ENCODE measurements at regions not wholly inside any gene's neighbourhood (a gene's known extent, or its start where the extent isn't known, plus 50 kb on each side); places are given as distances from the start of the nearest gene placed in this dataset.

DNA sequence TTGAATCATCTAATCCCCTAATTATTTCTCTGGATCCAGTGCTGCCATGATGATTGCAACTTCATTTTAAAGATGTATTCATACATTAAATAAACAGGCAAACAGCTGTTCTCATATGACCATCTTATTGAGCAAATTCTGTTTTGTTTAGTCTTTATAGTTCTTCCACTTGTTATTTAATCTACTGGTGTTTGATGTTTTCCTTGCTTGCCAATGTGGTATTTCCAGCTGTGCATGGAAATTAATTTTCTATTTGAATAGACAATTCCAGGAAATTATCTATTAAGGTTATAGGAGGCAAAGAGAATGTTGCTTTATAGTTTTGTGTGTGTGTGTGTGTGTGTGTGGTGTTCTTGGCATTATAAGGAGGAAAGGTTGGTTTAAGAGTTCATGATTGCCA, 167.0 kb upstream of the PRPS1L1 start:
- H3K9ac ChIP-seq (ENCODE audit: low read length in 5 of 5), result no peak overlapping the region
- peaks cover 0 to 4% (median 0%) of the 10 kb centered on the region in 5 donors for H3K9me3 ChIP-seq (ENCODE audit: control insufficient read depth in 5 of 5, low read length in 5 of 5)
- H3K27me3 ChIP-seq (ENCODE audit: control insufficient read depth in 5 of 5, insufficient read depth in 4 of 5, low read length in 5 of 5), result no peaks in the 10 kb centered on the region
- no peak overlapping the region for H3K27ac ChIP-seq (ENCODE audit: low read depth, low read length)
- peaks cover 0 to 3% (median 0%) of the 10 kb centered on the region in 5 donors for H3K4me1 ChIP-seq (ENCODE audit: control insufficient read depth in 5 of 5, insufficient read depth in 5 of 5, low read length in 5 of 5)
- no peaks in the 10 kb centered on the region for H3K36me3 ChIP-seq (ENCODE audit: control insufficient read depth in 5 of 5, insufficient read depth in 5 of 5, low read length in 5 of 5)
- H3K4me3 ChIP-seq (ENCODE audit: low read depth in 1 of 5, low read length in 5 of 5), result no peak overlapping the region

DNA sequence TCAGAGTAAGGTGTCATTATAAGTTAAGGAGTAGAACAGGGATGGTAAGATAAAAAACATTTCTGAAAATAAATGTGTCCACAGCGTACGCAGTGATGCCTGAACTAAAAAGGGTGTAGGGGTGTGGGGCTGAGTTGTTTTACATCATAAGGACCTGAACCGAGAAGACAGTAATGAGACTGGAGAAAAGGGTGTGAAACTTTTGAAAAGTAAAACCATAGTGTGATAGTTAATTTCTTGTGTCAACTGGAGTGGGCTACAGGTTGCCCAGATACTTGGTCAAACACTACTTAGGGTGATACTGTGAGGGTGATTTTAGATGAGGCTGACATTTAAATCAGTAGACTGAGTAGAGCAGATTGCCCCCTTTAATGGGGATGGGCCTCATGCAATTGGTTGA, 169.0 kb upstream of the PRPS1L1 start:
- Histone ChIP-seq H3K27ac (ENCODE audit: low read depth, low read length) (no peak overlapping the region), H3K36me3 (ENCODE audit: control insufficient read depth in 5 of 5, insufficient read depth in 5 of 5, low read length in 5 of 5) (no peaks in the 10 kb centered on the region), H3K27me3 (ENCODE audit: control insufficient read depth in 5 of 5, insufficient read depth in 4 of 5, low read length in 5 of 5) (no peaks in the 10 kb centered on the region), H3K9me3 (ENCODE audit: control insufficient read depth in 5 of 5, low read length in 5 of 5) (peaks cover 0 to 4% (median 0%) of the 10 kb centered on the region in 5 donors), H3K4me3 (ENCODE audit: low read depth in 1 of 5, low read length in 5 of 5) (no peak overlapping the region), H3K9ac (ENCODE audit: low read length in 5 of 5) (no peak overlapping the region), H3K4me1 (ENCODE audit: control insufficient read depth in 5 of 5, insufficient read depth in 5 of 5, low read length in 5 of 5) (peaks cover 0 to 3% (median 0%) of the 10 kb centered on the region in 5 donors)

DNA sequence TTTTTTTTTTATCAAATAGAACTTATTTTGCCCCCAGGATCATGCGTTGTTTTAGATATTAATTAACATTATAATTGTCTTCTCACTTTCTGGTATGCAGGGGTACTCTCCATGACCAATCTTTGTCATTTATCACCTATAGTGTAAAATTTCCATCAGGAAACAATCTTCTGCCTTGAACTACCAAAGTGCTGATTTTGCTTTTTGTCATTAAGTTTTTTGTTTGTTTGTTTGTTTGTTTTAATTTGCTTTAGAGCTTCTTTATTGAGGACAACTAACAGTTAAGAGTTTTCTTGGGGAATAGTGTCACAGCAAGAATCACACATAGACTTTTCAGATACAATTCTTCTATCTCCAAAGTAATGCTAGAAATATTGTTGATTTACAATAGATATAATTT, 171.2 kb upstream of the PRPS1L1 start:
- peaks cover 0 to 9% (median 0%) of the 10 kb centered on the region in 5 donors for H3K4me1 ChIP-seq (ENCODE audit: control insufficient read depth in 5 of 5, insufficient read depth in 5 of 5, low read length in 5 of 5)
- H3K36me3 ChIP-seq (ENCODE audit: control insufficient read depth in 5 of 5, insufficient read depth in 5 of 5, low read length in 5 of 5), result no peaks in the 10 kb centered on the region
- H3K27ac ChIP-seq (ENCODE audit: low read depth, low read length), result no peak overlapping the region
- no peak overlapping the region for H3K4me3 ChIP-seq (ENCODE audit: low read depth in 1 of 5, low read length in 5 of 5)
- no peak overlapping the region for H3K9ac ChIP-seq (ENCODE audit: low read length in 5 of 5)
- no peaks in the 10 kb centered on the region for H3K9me3 ChIP-seq (ENCODE audit: control insufficient read depth in 5 of 5, low read length in 5 of 5)
- no peaks in the 10 kb centered on the region for H3K27me3 ChIP-seq (ENCODE audit: control insufficient read depth in 5 of 5, insufficient read depth in 4 of 5, low read length in 5 of 5)

DNA sequence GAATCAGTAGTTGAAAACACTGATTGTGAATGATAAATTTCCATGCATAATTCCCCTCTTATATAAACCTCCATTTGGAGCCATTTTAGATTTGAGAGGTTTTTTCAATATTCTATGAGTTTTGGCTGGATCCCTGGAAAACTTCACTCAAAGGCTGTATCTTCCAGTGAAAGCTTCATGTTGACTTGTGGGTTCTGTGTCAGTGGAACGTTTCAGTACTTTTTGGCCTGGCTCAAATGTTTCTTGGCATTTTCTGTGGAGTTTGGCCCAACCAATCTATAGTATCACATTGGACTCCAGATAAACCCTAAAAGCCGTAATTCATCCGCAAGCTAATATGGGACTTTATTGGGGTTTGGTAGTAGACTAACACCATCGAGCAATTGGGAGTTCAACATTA, 172.6 kb upstream of the PRPS1L1 start:
- H3K27ac ChIP-seq (ENCODE audit: low read depth, low read length), result no peak overlapping the region
- H3K4me3 ChIP-seq (ENCODE audit: low read depth in 1 of 5, low read length in 5 of 5), result no peak overlapping the region
- no peaks in the 10 kb centered on the region for H3K36me3 ChIP-seq (ENCODE audit: control insufficient read depth in 5 of 5, insufficient read depth in 5 of 5, low read length in 5 of 5)
- H3K4me1 ChIP-seq (ENCODE audit: control insufficient read depth in 5 of 5, insufficient read depth in 5 of 5, low read length in 5 of 5), result peaks cover 0 to 9% (median 0%) of the 10 kb centered on the region in 5 donors
- no peaks in the 10 kb centered on the region for H3K27me3 ChIP-seq (ENCODE audit: control insufficient read depth in 5 of 5, insufficient read depth in 4 of 5, low read length in 5 of 5)
- H3K9me3 ChIP-seq (ENCODE audit: control insufficient read depth in 5 of 5, low read length in 5 of 5), result no peaks in the 10 kb centered on the region
- no peak overlapping the region for H3K9ac ChIP-seq (ENCODE audit: low read length in 5 of 5)

DNA sequence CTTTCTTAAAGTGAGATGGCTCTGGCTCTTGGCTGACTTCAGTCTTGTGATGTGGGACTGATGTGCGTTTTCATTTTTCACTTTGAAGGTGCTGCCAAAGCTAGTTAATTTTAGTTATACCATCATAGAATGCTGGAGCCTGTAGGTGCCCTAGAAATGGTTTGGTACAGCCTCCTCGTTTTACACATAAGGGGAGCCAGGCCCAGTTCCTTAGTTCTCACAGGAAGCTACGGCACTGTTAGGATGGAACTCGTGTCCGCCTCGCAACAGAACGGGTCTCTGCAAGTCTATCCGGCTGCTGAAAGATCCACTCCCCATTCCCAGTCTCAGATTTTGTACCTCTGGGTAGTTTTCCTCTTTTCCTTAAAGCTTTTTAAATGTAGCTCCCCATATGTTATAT, 173.2 kb upstream of the PRPS1L1 start:
- no peak overlapping the region for H3K9ac ChIP-seq (ENCODE audit: low read length in 5 of 5)
- H3K36me3 ChIP-seq (ENCODE audit: control insufficient read depth in 5 of 5, insufficient read depth in 5 of 5, low read length in 5 of 5), result no peaks in the 10 kb centered on the region
- H3K27me3 ChIP-seq (ENCODE audit: control insufficient read depth in 5 of 5, insufficient read depth in 4 of 5, low read length in 5 of 5), result no peaks in the 10 kb centered on the region
- no peak overlapping the region for H3K27ac ChIP-seq (ENCODE audit: low read depth, low read length)
- H3K4me3 ChIP-seq (ENCODE audit: low read depth in 1 of 5, low read length in 5 of 5), result no peak overlapping the region
- peaks cover 0 to 9% (median 0%) of the 10 kb centered on the region in 5 donors for H3K4me1 ChIP-seq (ENCODE audit: control insufficient read depth in 5 of 5, insufficient read depth in 5 of 5, low read length in 5 of 5)
- H3K9me3 ChIP-seq (ENCODE audit: control insufficient read depth in 5 of 5, low read length in 5 of 5), result no peaks in the 10 kb centered on the region

DNA sequence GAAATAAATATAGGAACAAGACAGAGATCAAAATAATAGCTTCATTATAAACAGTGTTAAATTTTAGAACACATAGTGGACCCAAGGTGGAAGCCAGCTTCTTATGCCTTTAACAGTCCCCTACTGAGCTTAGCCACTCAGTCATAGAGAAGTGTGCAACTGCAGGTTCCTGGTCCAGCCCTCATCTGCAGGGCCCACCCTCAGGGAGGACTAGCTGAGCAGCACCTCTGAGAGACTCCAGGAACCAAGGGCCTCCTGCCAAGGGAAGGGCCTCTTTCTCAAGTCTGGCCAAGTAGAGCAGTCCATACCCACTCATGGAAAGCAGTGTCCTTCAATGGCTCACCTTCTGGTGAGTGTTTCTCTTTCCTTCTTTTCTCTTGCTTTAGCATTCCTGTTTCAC, 173.7 kb upstream of the PRPS1L1 start:
- Histone ChIP-seq H3K36me3 (ENCODE audit: control insufficient read depth in 5 of 5, insufficient read depth in 5 of 5, low read length in 5 of 5) (no peaks in the 10 kb centered on the region), H3K9ac (ENCODE audit: low read length in 5 of 5) (no peak overlapping the region), H3K4me3 (ENCODE audit: low read depth in 1 of 5, low read length in 5 of 5) (no peak overlapping the region), H3K27ac (ENCODE audit: low read depth, low read length) (no peak overlapping the region), H3K4me1 (ENCODE audit: control insufficient read depth in 5 of 5, insufficient read depth in 5 of 5, low read length in 5 of 5) (peaks cover 0 to 9% (median 0%) of the 10 kb centered on the region in 5 donors), H3K27me3 (ENCODE audit: control insufficient read depth in 5 of 5, insufficient read depth in 4 of 5, low read length in 5 of 5) (no peaks in the 10 kb centered on the region), H3K9me3 (ENCODE audit: control insufficient read depth in 5 of 5, low read length in 5 of 5) (no peaks in the 10 kb centered on the region)

DNA sequence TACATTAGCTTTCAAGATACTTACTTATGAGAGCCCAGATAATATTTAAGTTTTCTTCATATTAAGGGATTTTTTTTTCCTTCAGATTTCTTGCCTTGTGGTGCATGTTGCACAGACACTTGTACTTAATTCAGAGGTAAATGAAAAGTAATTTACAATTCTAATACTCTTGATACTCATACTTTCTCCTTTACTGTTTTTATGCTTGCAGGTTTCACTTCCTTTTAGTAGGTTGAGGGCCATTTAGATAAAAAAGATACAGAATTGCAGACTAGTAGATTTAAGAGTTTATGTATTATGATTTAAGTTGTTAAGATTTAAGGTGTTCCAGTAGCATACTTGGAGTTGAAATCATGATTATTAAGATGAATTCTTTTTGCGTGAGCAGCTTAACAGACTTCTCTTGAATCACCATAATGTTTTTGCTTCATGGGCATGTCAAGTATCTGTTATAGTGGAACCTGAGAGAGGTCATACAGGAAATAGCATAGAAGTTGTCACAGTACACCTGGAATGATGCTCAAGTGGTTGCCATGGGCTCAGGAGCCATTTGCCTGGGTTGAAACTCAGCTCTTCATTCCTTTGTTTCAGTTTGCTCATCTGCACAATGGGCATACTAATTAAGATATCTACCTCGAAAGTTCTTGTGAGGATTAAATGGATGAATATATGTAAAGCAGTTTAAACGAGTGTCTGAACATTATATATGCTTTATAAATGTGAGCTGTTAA, 174.8 kb upstream of the PRPS1L1 start:
- Histone ChIP-seq H3K4me3 (ENCODE audit: low read depth in 1 of 5, low read length in 5 of 5) (no peak overlapping the region), H3K27ac (ENCODE audit: low read depth, low read length) (no peak overlapping the region), H3K9ac (ENCODE audit: low read length in 5 of 5) (no peak overlapping the region), H3K36me3 (ENCODE audit: control insufficient read depth in 5 of 5, insufficient read depth in 5 of 5, low read length in 5 of 5) (no peaks in the 10 kb centered on the region), H3K4me1 (ENCODE audit: control insufficient read depth in 5 of 5, insufficient read depth in 5 of 5, low read length in 5 of 5) (peaks cover 0 to 9% (median 0%) of the 10 kb centered on the region in 5 donors), H3K27me3 (ENCODE audit: control insufficient read depth in 5 of 5, insufficient read depth in 4 of 5, low read length in 5 of 5) (no peaks in the 10 kb centered on the region), H3K9me3 (ENCODE audit: control insufficient read depth in 5 of 5, low read length in 5 of 5) (no peaks in the 10 kb centered on the region)

DNA sequence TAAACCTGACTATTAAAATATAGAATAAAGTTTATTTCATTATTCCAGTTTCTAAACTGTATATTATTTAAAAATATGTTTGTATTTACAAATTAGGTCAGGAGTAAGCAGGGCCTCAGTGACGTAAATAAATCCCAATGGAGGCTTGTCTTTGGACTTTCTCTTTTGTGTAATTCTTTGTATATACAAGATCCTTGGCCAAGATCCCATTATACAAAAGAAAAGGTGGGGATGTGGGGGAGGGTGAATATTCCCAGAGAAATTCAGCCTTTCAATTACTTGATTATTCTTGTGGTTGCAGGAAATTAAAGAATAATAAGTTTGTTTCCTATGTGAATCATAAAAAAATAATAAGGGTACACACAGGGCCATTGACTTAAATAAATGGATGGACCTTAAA, 178.7 kb upstream of the PRPS1L1 start:
- no peak overlapping the region for H3K27ac ChIP-seq (ENCODE audit: low read depth, low read length)
- H3K27me3 ChIP-seq (ENCODE audit: control insufficient read depth in 5 of 5, insufficient read depth in 4 of 5, low read length in 5 of 5), result no peaks in the 10 kb centered on the region
- no peak overlapping the region for H3K4me3 ChIP-seq (ENCODE audit: low read depth in 1 of 5, low read length in 5 of 5)
- no peak overlapping the region for H3K9ac ChIP-seq (ENCODE audit: low read length in 5 of 5)
- H3K9me3 ChIP-seq (ENCODE audit: control insufficient read depth in 5 of 5, low read length in 5 of 5), result no peaks in the 10 kb centered on the region
- H3K36me3 ChIP-seq (ENCODE audit: control insufficient read depth in 5 of 5, insufficient read depth in 5 of 5, low read length in 5 of 5), result no peaks in the 10 kb centered on the region
- H3K4me1 ChIP-seq (ENCODE audit: control insufficient read depth in 5 of 5, insufficient read depth in 5 of 5, low read length in 5 of 5), result peaks cover 0 to 13% (median 3%) of the 10 kb centered on the region in 5 donors

DNA sequence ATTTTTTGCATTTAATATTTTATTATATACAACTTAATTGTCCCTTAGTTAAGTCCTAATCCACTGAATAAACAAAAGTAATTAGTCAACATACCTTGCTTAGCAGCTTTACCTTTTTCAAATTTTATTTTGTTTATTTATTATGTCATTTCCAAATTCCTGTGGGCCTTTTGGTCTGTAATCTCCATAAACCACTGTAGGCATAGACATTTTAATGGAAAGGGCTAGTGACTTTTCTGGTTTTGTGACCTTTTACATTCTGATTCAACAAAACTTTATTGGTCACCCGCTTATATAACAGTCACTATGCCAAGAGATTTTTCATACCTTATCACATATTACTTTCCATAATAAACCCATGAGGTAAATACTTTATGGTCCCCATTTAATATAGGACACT, 181.3 kb upstream of the PRPS1L1 start:
- Histone ChIP-seq H3K9me3 (ENCODE audit: control insufficient read depth in 5 of 5, low read length in 5 of 5) (no peaks in the 10 kb centered on the region), H3K4me3 (ENCODE audit: low read depth in 1 of 5, low read length in 5 of 5) (no peak overlapping the region), H3K9ac (ENCODE audit: low read length in 5 of 5) (no peak overlapping the region), H3K27me3 (ENCODE audit: control insufficient read depth in 5 of 5, insufficient read depth in 4 of 5, low read length in 5 of 5) (no peaks in the 10 kb centered on the region), H3K36me3 (ENCODE audit: control insufficient read depth in 5 of 5, insufficient read depth in 5 of 5, low read length in 5 of 5) (no peaks in the 10 kb centered on the region), H3K27ac (ENCODE audit: low read depth, low read length) (no peak overlapping the region), H3K4me1 (ENCODE audit: control insufficient read depth in 5 of 5, insufficient read depth in 5 of 5, low read length in 5 of 5) (peaks cover 0 to 15% (median 3%) of the 10 kb centered on the region in 5 donors)

DNA sequence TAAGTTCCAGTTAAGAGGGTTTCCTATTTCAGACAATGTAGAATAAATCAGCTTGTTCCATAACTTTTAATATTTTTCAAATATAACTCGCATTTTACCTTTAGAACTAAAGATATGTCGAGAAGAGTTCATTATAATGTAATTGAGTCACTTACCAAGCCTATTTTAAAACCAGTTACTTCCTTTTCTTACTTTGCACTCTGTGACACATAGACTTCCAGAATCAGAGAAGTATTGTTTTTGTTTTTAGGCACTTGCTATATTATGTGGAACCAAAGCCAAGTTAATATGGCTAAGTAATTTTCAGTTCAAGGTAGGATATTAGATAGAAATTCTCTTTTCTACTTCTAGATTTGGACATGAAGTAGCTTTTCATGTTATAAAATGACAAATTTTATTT, 182.7 kb upstream of the PRPS1L1 start:
- H3K4me1 ChIP-seq (ENCODE audit: control insufficient read depth in 5 of 5, insufficient read depth in 5 of 5, low read length in 5 of 5), result peaks cover 0 to 15% (median 3%) of the 10 kb centered on the region in 5 donors
- peak overlapping the region; percentile 49 for H3K27ac ChIP-seq (ENCODE audit: low read depth, low read length)
- H3K27me3 ChIP-seq (ENCODE audit: control insufficient read depth in 5 of 5, insufficient read depth in 4 of 5, low read length in 5 of 5), result no peaks in the 10 kb centered on the region

More for the DNA sequence above, 182.7 kb upstream of the PRPS1L1 start:
- Histone ChIP-seq H3K4me3 (ENCODE audit: low read depth in 1 of 5, low read length in 5 of 5) (no peak overlapping the region), H3K36me3 (ENCODE audit: control insufficient read depth in 5 of 5, insufficient read depth in 5 of 5, low read length in 5 of 5) (no peaks in the 10 kb centered on the region), H3K9me3 (ENCODE audit: control insufficient read depth in 5 of 5, low read length in 5 of 5) (no peaks in the 10 kb centered on the region), H3K9ac (ENCODE audit: low read length in 5 of 5) (no peak overlapping the region)

Data from subcutaneous abdominal adipose tissue (tissue), 5 donors.